Motor neuron (in vitro differentiated cells): ENCODE measurements at regions not wholly inside any gene's neighbourhood (a gene's known extent, or its start where the extent isn't known, plus 50 kb on each side); places are given as distances from the start of the nearest gene placed in this dataset.
"Not testable (repeated sequence)": the region's sequence is repeated elsewhere in the genome, so short reads cannot be mapped to it uniquely, and the experiment has no call there.

Source experiments
- ATAC-seq, 8 experiments: fragments of 200-7000 bp; cut with Tn5 transposase; replicated peaks in 6 of 8; 2 replicates each; pipeline ENCODE4 v1.8.0; 2021; ENCODE audit warnings: mild to moderate bottlenecking in 8 of 8, moderate library complexity in 8 of 8
- H3K27ac ChIP-seq, 2 donors: fragments of 250-450 bp; sonication (Bioruptor Pico); 2 replicates each; pipeline ENCODE4 v1.9.0; 2021; ENCODE audit warnings: antibody characterized with exemption in 2 of 2, mild to moderate bottlenecking in 2 of 2, moderate library complexity in 1 of 2
- H3K4me1 ChIP-seq, 2 donors: fragments of 250-450 bp; sonication (Bioruptor Pico); replicated peaks in 1 of 2; 2 replicates each; pipeline ENCODE4 v1.6.1; 2021; ENCODE audit warnings: antibody characterized with exemption in 2 of 2, mild to moderate bottlenecking in 2 of 2, moderate library complexity in 1 of 2
- H3K4me3 ChIP-seq, 5 donors: fragments of 250-450 bp; sonication (Bioruptor Pico); 2 replicates each; pipeline ENCODE4 v1.9.0; 2021; ENCODE audit warnings: antibody characterized with exemption in 5 of 5, mild to moderate bottlenecking in 5 of 5, moderate library complexity in 4 of 5
- WGBS, 10 experiments: fragments of 450-650 bp; shearing (Covaris generic); methylation state at CpG; one replicate each; pipeline ENCODE4 v1.0.0; 2022; 5-methylcytosine and 5-hydroxymethylcytosine counted together
- in situ Hi-C, 9 experiments: fragments of 400-800 bp; cut with MboI; loops; one replicate each; pipeline ENCODE4 v1.15.0; 2021; ENCODE audit warnings: low sequenced_read_pairs in 9 of 9, low pct_unique_long_range_greater_than_20kb in 2 of 9; ENCODE audit not compliant: unreplicated experiment in 9 of 9

GRCh38 chr6:141848029-141848890, 284.5 kb upstream of the GJE1 start:
- in situ Hi-C loops = no loop called here
- no peak overlapping the region for H3K27ac ChIP-seq
- H3K4me3 ChIP-seq = no peak overlapping the region
- WGBS, 10 experiments = 49 to 95% (median 76%) methylated on average over 3 to 6 of the region's 6 CpGs; no CpG with 5 or more reads in 2 of the 10 experiments
- ATAC-seq = no peak
- H3K4me1 ChIP-seq = no peaks in the 10 kb centered on the region

GRCh38 chr6:141846639-141847038, 286.1 kb upstream of the GJE1 start:
- in situ Hi-C loops = no loop called here
- no peaks in the 10 kb centered on the region for H3K4me1 ChIP-seq
- H3K4me3 ChIP-seq = no peak overlapping the region
- H3K27ac ChIP-seq = no peak overlapping the region
- WGBS, 10 experiments = 30 to 100% (median 92%) methylated on average over 1 to 4 of the region's 4 CpGs; no CpG with 5 or more reads in 2 of the 10 experiments
- ATAC-seq = no peak

GRCh38 chr6:141843178-141843834, 289.4 kb upstream of the GJE1 start:
- no peak overlapping the region for H3K27ac ChIP-seq
- no peak overlapping the region for H3K4me3 ChIP-seq
- no peaks in the 10 kb centered on the region for H3K4me1 ChIP-seq
- ATAC-seq = peak in 6 of 8 experiments; percentile 33 to 96 (median 80)
- 34 to 94% (median 79%) methylated on average over 2 to 3 of the region's 3 CpGs for WGBS, 10 experiments
- in situ Hi-C loops = no loop called here

- Histone ChIP-seq H3K27ac (no peak overlapping the region), H3K4me1 (peaks cover 0 to 6% of the 10 kb centered on the region in 2 donors), H3K4me3 (no peak overlapping the region)
- WGBS, 10 experiments = 60 to 93% (median 79%) methylated on average over 1 to 6 of the region's 7 CpGs; no CpG with 5 or more reads in 2 of the 10 experiments
- ATAC-seq = no peak
- in situ Hi-C loops = no loop called here
Observed at GRCh38 chr6:141833001-141833655, 299.6 kb upstream of the GJE1 start.

GRCh38 chr6:141830530-141830929, 302.2 kb upstream of the GJE1 start:
- Histone ChIP-seq H3K4me1 (peaks cover 0 to 6% of the 10 kb centered on the region in 2 donors), H3K27ac (no peak overlapping the region), H3K4me3 (no peak overlapping the region)
- WGBS, 10 experiments = 0 to 100% (median 86%) methylated on average over 1 of the region's 1 CpG; no CpG with 5 or more reads in 3 of the 10 experiments
- in situ Hi-C loops = no loop called here
- no peak for ATAC-seq

GRCh38 chr6:141829566-141830360, 303.0 kb upstream of the GJE1 start:
- no peak for ATAC-seq
- in situ Hi-C loops = no loop called here
- Histone ChIP-seq H3K27ac (peak overlapping the region in 1 of 2 donors; percentile 8), H3K4me3 (no peak overlapping the region), H3K4me1 (peaks cover 0 to 6% of the 10 kb centered on the region in 2 donors)
- 0 to 41% (median 15%) methylated on average over 1 to 3 of the region's 4 CpGs; no CpG with 5 or more reads in 4 of the 10 experiments for WGBS, 10 experiments

- no peak for ATAC-seq
- Histone ChIP-seq H3K27ac (no peak overlapping the region), H3K4me1 (no peaks in the 10 kb centered on the region), H3K4me3 (no peak overlapping the region)
- 83% methylated on average over 1 of the region's 1 CpG; no CpG with 5 or more reads in 9 of the 10 experiments for whole genome bisulfite sequencing, 10 experiments
- in situ Hi-C loops = no loop called here
Observed at GRCh38 chr6:141824350-141824749, 308.4 kb upstream of the GJE1 start.

- H3K27ac ChIP-seq, H3K4me1 ChIP-seq, H3K4me3 ChIP-seq, ATAC-seq, in situ Hi-C loops: not testable (repeated sequence)
- WGBS, 10 experiments = 97 to 100% methylated on average over 1 to 6 of the region's 16 CpGs; no CpG with 5 or more reads in 8 of the 10 experiments
Observed at GRCh38 chr6:141815039-141815438, 317.7 kb upstream of the GJE1 start.

GRCh38 chr6:141809901-141810300, 322.8 kb upstream of the GJE1 start:
- in situ Hi-C loops = no loop called here
- no peak overlapping the region for H3K27ac ChIP-seq
- no peaks in the 10 kb centered on the region for H3K4me1 ChIP-seq
- ATAC-seq = peak in 1 of 8 experiments; percentile 43
- H3K4me3 ChIP-seq = no peak overlapping the region
- 21 to 93% (median 85%) methylated on average over 1 to 2 of the region's 2 CpGs; no CpG with 5 or more reads in 4 of the 10 experiments for WGBS, 10 experiments

- 36 to 100% (median 80%) methylated on average over 1 of the region's 1 CpG; no CpG with 5 or more reads in 3 of the 10 experiments for WGBS, 10 experiments
- in situ Hi-C loops = no loop called here
- Histone ChIP-seq H3K27ac (no peak overlapping the region), H3K4me1 (no peaks in the 10 kb centered on the region), H3K4me3 (no peak overlapping the region)
- ATAC-seq = peak in 1 of 8 experiments; percentile 67
Observed at GRCh38 chr6:141808662-141809061, 324.1 kb upstream of the GJE1 start.

GRCh38 chr6:141800973-141801372, 331.8 kb upstream of the GJE1 start:
- in situ Hi-C loops, H3K27ac ChIP-seq, ATAC-seq, H3K4me1 ChIP-seq, H3K4me3 ChIP-seq: not testable (repeated sequence)
- WGBS, 10 experiments = 17 to 40% (median 20%) methylated on average over 1 of the region's 1 CpG; no CpG with 5 or more reads in 7 of the 10 experiments

GRCh38 chr6:141790921-141791320, 341.8 kb upstream of the GJE1 start:
- no peak overlapping the region for H3K27ac ChIP-seq
- 0 to 100% (median 83%) methylated on average over 1 of the region's 1 CpG for WGBS, 10 experiments
- no peaks in the 10 kb centered on the region for H3K4me1 ChIP-seq
- H3K4me3 ChIP-seq = no peak overlapping the region
- no peak for ATAC-seq
- in situ Hi-C loops = no loop called here
